ENCODE measurements at regions not wholly inside any gene's neighbourhood (a gene's known extent, or its start where the extent isn't known, plus 50 kb on each side); places are given as distances from the start of the nearest gene placed in this dataset.

DNA sequence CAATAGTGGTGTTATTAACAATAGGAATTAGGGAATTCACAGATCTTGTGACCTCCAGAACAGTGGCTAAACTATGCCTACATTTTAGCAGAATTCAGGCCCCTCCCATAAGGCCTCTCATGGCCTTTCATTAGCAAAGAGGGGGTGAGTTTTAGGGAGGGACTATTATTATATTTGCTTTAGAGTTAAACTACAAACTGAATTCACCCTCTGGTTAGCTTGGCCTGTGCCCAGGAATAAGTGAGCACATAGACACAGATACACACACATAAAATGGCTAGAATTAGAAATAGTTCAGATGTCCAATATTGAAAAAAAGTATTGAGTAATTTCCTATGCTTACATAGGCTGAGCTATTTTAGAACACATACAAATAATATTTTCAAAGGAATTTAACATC, 818.8 kb upstream of the COBL start:
- no peak overlapping the region for H3K27ac ChIP-seq
- H3K36me3 ChIP-seq = no peaks in the 10 kb centered on the region
- no peak for DNase-seq
- H3K27me3 ChIP-seq = no peaks in the 10 kb centered on the region
- no peaks in the 10 kb centered on the region for H3K9me3 ChIP-seq
- intact Hi-C loops (cut with DNase I) = no loop called here
- TF ChIP-seq, protein P1, sequence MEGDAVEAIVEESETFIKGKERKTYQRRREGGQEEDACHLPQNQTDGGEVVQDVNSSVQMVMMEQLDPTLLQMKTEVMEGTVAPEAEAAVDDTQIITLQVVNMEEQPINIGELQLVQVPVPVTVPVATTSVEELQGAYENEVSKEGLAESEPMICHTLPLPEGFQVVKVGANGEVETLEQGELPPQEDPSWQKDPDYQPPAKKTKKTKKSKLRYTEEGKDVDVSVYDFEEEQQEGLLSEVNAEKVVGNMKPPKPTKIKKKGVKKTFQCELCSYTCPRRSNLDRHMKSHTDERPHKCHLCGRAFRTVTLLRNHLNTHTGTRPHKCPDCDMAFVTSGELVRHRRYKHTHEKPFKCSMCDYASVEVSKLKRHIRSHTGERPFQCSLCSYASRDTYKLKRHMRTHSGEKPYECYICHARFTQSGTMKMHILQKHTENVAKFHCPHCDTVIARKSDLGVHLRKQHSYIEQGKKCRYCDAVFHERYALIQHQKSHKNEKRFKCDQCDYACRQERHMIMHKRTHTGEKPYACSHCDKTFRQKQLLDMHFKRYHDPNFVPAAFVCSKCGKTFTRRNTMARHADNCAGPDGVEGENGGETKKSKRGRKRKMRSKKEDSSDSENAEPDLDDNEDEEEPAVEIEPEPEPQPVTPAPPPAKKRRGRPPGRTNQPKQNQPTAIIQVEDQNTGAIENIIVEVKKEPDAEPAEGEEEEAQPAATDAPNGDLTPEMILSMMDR (IDR thresholded peaks at IDR 0.05) = no peak
- ATAC-seq = no peak
- no peak overlapping the region for H3K4me3 ChIP-seq
- no peaks in the 10 kb centered on the region for H3K4me1 ChIP-seq

DNA sequence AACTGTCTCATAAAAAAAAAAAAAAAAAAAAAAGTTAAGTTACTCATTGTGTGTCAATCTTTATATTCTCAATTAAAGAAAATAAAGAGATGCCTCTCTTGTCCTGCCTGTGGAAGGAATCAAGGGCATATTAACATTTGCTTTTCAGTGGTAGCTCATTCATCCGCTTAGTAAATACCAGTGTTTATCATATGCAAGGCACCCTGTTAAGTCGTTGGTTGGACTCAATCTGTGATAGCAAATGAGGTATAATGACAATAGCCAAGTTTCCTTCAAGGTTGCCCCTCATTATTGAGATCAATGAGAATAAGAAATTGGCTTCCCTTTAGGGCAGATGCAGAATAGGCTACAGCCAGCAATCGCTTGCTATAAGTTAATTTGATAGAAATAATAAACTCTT, 812.7 kb upstream of the COBL start:
- Histone ChIP-seq H3K4me1 (no peaks in the 10 kb centered on the region), H3K4me3 (no peak overlapping the region), H3K36me3 (no peaks in the 10 kb centered on the region), H3K27me3 (no peaks in the 10 kb centered on the region), H3K27ac (no peak overlapping the region), H3K9me3 (no peaks in the 10 kb centered on the region)
- no peak for ATAC-seq
- TF ChIP-seq, protein P1 (IDR thresholded peaks at IDR 0.05) = no peak
- intact Hi-C loops (cut with DNase I) = no loop called here
- no peak for DNase-seq

GRCh38 chr7:52120912-52121311, 804.3 kb upstream of the COBL start:
- ATAC-seq (no peak), DNase-seq (no peak)
- no peak overlapping the region for H3K4me3 ChIP-seq
- TF ChIP-seq, protein P1 (IDR thresholded peaks at IDR 0.05) = no peak
- no peaks in the 10 kb centered on the region for H3K9me3 ChIP-seq
- no peaks in the 10 kb centered on the region for H3K36me3 ChIP-seq
- no peak overlapping the region for H3K27ac ChIP-seq
- no peaks in the 10 kb centered on the region for H3K4me1 ChIP-seq
- intact Hi-C loops (cut with DNase I) = no loop called here
- no peaks in the 10 kb centered on the region for H3K27me3 ChIP-seq

DNA sequence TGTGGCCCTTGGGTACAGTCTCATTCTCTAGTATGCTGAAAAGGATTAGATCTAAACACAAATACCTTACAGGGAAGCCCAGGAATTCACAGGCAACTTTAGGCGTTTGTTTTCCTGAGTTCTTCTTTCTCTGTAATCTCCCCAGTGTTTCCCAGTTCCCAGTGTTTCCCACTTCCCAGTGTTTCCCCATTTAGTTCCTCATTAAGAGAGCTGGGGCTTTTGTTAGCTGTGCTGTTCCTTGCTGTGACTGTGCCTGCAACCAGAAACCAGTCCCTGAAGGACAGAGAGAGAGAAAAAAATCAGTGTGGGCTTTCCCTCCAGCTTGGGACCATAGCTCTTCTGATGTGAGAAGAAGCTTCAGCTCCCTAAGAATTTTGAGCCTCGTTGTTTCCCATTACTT, 802.9 kb upstream of the COBL start:
- intact Hi-C loops (cut with DNase I) = no loop called here
- H3K9me3 ChIP-seq = no peaks in the 10 kb centered on the region
- TF ChIP-seq, protein P1 (IDR thresholded peaks at IDR 0.05) = no peak
- no peaks in the 10 kb centered on the region for H3K27me3 ChIP-seq
- no peaks in the 10 kb centered on the region for H3K36me3 ChIP-seq
- no peak for ATAC-seq
- no peaks in the 10 kb centered on the region for H3K4me1 ChIP-seq
- no peak for DNase-seq
- no peak overlapping the region for H3K4me3 ChIP-seq
- no peak overlapping the region for H3K27ac ChIP-seq

GRCh38 chr7:52114509-52114908, 797.9 kb upstream of the COBL start:
- DNase-seq (no peak), ATAC-seq (no peak)
- H3K4me1 ChIP-seq = no peaks in the 10 kb centered on the region
- no peaks in the 10 kb centered on the region for H3K9me3 ChIP-seq
- TF ChIP-seq, protein P1 (IDR thresholded peaks at IDR 0.05) = no peak
- no peak overlapping the region for H3K27ac ChIP-seq
- H3K27me3 ChIP-seq = no peaks in the 10 kb centered on the region
- H3K36me3 ChIP-seq = no peaks in the 10 kb centered on the region
- no peak overlapping the region for H3K4me3 ChIP-seq
- intact Hi-C loops (cut with DNase I) = no loop called here

DNA sequence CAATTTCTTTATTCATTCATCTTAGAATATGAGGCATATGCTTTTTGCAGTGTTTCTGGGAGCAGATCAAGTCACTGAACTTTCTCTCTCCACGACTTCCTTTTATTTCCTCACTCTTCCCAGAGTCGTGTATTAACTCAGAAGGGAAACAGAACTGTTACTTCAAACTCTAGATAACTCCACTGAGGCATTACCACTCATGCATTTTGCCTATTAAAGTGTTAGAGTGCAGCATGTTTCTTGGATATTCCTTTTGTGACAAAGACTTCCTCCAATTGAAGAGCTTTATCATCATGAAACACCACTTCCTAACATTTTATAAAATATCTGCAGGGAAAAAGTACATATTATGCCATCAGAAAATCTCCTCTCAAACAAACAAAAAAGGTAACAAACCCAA, 797.4 kb upstream of the COBL start:
- intact Hi-C loops (cut with DNase I) = no loop called here
- no peak overlapping the region for H3K27ac ChIP-seq
- H3K4me1 ChIP-seq = no peaks in the 10 kb centered on the region
- ATAC-seq = no peak
- TF ChIP-seq, protein P1 (IDR thresholded peaks at IDR 0.05) = no peak
- no peaks in the 10 kb centered on the region for H3K27me3 ChIP-seq
- no peak overlapping the region for H3K4me3 ChIP-seq
- H3K9me3 ChIP-seq = no peaks in the 10 kb centered on the region
- no peak for DNase-seq
- H3K36me3 ChIP-seq = no peaks in the 10 kb centered on the region
